ENCODE measurements at regions not wholly inside any gene's neighbourhood (a gene's known extent, or its start where the extent isn't known, plus 50 kb on each side); places are given as distances from the start of the nearest gene placed in this dataset.

- DNase-seq (ENCODE audit: low spot score) (no peak), ATAC-seq (ENCODE audit: low FRiP score) (peak; percentile 58)
- TF ChIP-seq CTCF (IDR thresholded peaks at IDR 0.05), result no peak
These were observed 174.0 kb upstream of the PIEZO2 start for GRCh38 chr18:11323359-11323819.

- no peak for DNase-seq (ENCODE audit: low spot score)
These were observed 173.3 kb upstream of the PIEZO2 start for GRCh38 chr18:11322716-11323115.

DNA sequence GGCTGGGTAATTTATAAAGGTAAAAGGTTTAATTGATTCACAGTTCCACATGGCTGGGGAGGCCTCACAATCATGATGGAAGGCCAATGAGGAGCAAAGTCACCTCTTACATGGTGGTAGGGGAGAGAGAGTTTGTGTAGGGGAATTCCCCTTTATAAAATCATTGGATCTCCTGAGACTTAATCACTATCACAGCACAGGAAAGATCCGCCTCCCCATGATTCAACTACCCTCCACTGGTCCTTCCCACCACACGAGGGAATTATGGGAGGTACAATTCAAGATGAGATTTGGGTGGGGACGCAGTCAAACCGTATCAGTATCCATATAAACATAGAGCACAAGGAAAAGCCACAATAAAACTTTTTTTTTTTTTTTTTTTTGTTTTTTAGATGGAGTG is 172.6 kb upstream of the PIEZO2 start:
- no peak for DNase-seq (ENCODE audit: low spot score)
- no peak for TF ChIP-seq CTCF (IDR thresholded peaks at IDR 0.05)
- ATAC-seq (ENCODE audit: low FRiP score), result no peak

More at GRCh38 chr18:11322716-11323115, 173.3 kb upstream of the PIEZO2 start:
- no peak for TF ChIP-seq CTCF (IDR thresholded peaks at IDR 0.05)
- no peak for ATAC-seq (ENCODE audit: low FRiP score)

DNA sequence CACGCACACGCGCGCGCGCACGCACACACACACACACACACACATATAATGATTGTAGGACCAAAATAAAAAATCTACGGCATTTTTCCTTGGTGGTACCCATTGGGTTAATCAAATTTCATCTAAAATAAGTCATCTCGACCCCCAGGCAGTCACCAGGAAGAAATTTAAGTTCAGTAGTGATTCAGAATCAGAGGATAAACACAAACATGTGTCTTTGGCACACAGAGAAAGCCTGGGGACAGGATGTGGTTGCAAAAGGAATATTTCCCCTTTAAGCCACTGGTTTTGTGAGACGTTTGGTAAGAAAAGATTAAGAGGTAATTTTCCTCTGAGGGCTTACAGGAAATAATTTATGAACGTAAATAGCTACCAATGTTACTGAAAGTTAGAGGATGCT is 171.6 kb upstream of the PIEZO2 start:
- ATAC-seq (ENCODE audit: low FRiP score), result no peak
- TF ChIP-seq CTCF (IDR thresholded peaks at IDR 0.05), result no peak
- DNase-seq (ENCODE audit: low spot score), result no peak

DNA sequence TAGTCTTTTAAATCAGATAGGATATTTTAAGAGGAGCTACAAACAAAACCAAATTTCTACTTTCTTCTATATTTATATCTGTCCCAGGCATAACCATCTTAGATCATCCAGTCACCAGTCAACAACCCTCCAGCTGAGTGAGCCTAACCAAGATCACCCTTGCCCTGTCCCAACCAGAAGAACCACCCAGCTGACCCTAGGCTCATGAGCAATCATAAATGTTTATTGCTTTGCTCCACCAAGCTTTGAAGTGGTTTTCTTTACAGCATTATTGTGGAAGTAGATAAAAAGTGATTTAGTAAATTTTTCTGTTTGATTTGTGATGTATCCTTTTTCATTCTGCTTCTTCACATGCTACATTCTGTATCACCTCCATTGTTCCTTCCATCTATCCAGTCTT is 167.2 kb upstream of the PIEZO2 start:
- no peak for DNase-seq (ENCODE audit: low spot score)
- no peak for ATAC-seq (ENCODE audit: low FRiP score)

DNA sequence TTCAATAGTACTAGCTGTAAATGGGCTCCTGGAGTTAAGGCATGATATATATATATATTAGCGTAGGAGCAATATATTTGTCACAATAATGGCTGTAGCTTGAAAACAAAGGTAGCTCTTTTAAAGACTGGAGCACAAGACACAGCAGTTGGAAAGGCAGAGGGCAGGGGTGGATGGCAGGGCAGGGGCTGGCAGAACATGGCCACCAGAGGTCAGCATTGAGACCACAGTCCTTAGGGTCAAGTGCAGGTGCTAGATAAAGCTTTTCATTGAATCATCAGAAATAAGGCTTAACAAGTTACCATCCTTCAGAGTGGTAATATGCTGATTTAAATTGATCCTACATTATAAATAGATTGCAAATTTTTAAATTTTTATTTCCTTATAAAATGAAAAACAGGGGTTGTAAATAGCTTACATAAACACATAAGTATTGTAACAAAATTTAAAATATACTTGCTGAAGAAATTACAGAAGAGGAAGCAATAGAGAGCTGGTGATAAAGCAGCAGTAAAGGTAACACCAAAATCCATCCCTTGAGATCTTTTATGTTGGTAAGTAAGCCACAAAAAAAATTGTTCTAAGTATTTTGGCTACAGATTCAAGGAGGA is 161.2 kb upstream of the PIEZO2 start:
- no peak for ATAC-seq (ENCODE audit: low FRiP score)
- no peak for DNase-seq (ENCODE audit: low spot score)
- no peak for TF ChIP-seq CTCF (IDR thresholded peaks at IDR 0.05)

More for the DNA sequence above, 167.2 kb upstream of the PIEZO2 start:
- TF ChIP-seq CTCF (IDR thresholded peaks at IDR 0.05), result no peak

- TF ChIP-seq CTCF (IDR thresholded peaks at IDR 0.05), result no peak
- ATAC-seq (ENCODE audit: low FRiP score) (no peak), DNase-seq (ENCODE audit: low spot score) (no peak)
These were observed 159.8 kb upstream of the PIEZO2 start for GRCh38 chr18:11309172-11309571.

Data from omental fat pad (tissue), 3 donors.